GM23338 (cell line): ENCODE measurements at regions not wholly inside any gene's neighbourhood (a gene's known extent, or its start where the extent isn't known, plus 50 kb on each side); places are given as distances from the start of the nearest gene placed in this dataset.

Experiments used
- ATAC-seq: fragments of 200-7000 bp; cut with Tn5 transposase; 3 replicates; pipeline ENCODE4 v1.9.1; 2020
- DNase-seq: peaks from one replicate; pipeline ENCODE4 v3.0.0-alpha.2; 2015; ENCODE audit warnings: low spot score
- H2AFZ ChIP-seq: fragments of 200-600 bp; sonication (generic); 2 replicates; pipeline ENCODE4 v1.8.0; 2016; ENCODE audit warnings: antibody characterized with exemption, mild to moderate bottlenecking, moderate library complexity
- H3F3A ChIP-seq: fragments of 200-600 bp; sonication (generic); replicated peaks from 2 replicates; pipeline ENCODE4 v1.8.0; 2017; ENCODE audit warnings: antibody characterized with exemption, mixed run types, low read depth
- H3K27ac ChIP-seq: fragments of 200-600 bp; sonication (generic); 2 replicates; pipeline ENCODE4 v1.6.1; 2016; ENCODE audit warnings: low read depth
- H3K27me3 ChIP-seq: fragments of 200-600 bp; sonication (generic); 2 replicates; pipeline ENCODE4 v1.8.0; 2016; ENCODE audit warnings: mild to moderate bottlenecking, mixed run types, moderate library complexity; ENCODE audit not compliant: insufficient read depth
- H3K36me3 ChIP-seq: fragments of 200-600 bp; sonication (generic); 2 replicates; pipeline ENCODE4 v1.8.0; 2016; ENCODE audit warnings: mild to moderate bottlenecking; ENCODE audit not compliant: insufficient read depth
- H3K4me1 ChIP-seq: fragments of 200-600 bp; sonication (generic); 2 replicates; pipeline ENCODE4 v1.8.0; 2016; ENCODE audit warnings: mild to moderate bottlenecking, moderate library complexity; ENCODE audit not compliant: insufficient read depth
- H3K4me2 ChIP-seq: fragments of 200-600 bp; sonication (generic); 2 replicates; pipeline ENCODE4 v1.7.1; 2017; ENCODE audit warnings: mixed run types
- H3K4me3 ChIP-seq: fragments of 200-600 bp; sonication (generic); 2 replicates; pipeline ENCODE4 v1.6.1; 2016; ENCODE audit warnings: mixed run types
- H3K79me2 ChIP-seq: fragments of 200-600 bp; sonication (generic); replicated peaks from 2 replicates; pipeline ENCODE4 v1.8.0; 2017; ENCODE audit warnings: mild to moderate bottlenecking; ENCODE audit not compliant: insufficient read depth
- H3K9me2 ChIP-seq: fragments of 200-600 bp; sonication (generic); 2 replicates; pipeline ENCODE4 v1.8.0; 2017; ENCODE audit not compliant: insufficient read depth
- H4K20me1 ChIP-seq: fragments of 200-600 bp; sonication (generic); replicated peaks from 2 replicates; pipeline ENCODE4 v1.8.0; 2017; ENCODE audit warnings: mild to moderate bottlenecking; ENCODE audit not compliant: insufficient read depth
- H3K27ac Mint-ChIP-seq: 2 replicates; pipeline ENCODE4 v1.8.0; 2020; ENCODE audit warnings: inconsistent platforms, mild to moderate bottlenecking, moderate library complexity, mixed read lengths
- H3K27me3 Mint-ChIP-seq: 3 replicates; pipeline ENCODE4 v1.8.0; 2022; ENCODE audit warnings: low read depth, mild to moderate bottlenecking, moderate library complexity, mixed read lengths, inconsistent platforms; ENCODE audit not compliant: insufficient read depth, poor library complexity
- H3K36me3 Mint-ChIP-seq: 3 replicates; pipeline ENCODE4 v1.8.0; 2021; ENCODE audit warnings: low read depth, mild to moderate bottlenecking, inconsistent platforms, moderate library complexity, mixed read lengths
- H3K4me1 Mint-ChIP-seq: 3 replicates; pipeline ENCODE4 v1.8.0; 2020; ENCODE audit warnings: mild to moderate bottlenecking, inconsistent platforms, mixed read lengths
- H3K4me3 Mint-ChIP-seq: 3 replicates; pipeline ENCODE4 v1.8.0; 2021; ENCODE audit warnings: moderate library complexity, mild to moderate bottlenecking, inconsistent platforms, mixed read lengths
- H3K9me3 Mint-ChIP-seq: 3 replicates; pipeline ENCODE4 v1.8.0; 2020; ENCODE audit warnings: moderate library complexity, mild to moderate bottlenecking, inconsistent platforms, mixed read lengths
- CREB1 ChIP-seq: fragments of 250-450 bp; sonication (Bioruptor Pico); IDR thresholded peaks from 2 replicates; pipeline ENCODE4 v1.5.0; 2020; ENCODE audit warnings: low read depth, mild to moderate bottlenecking, moderate library complexity
- ETS1 ChIP-seq: IDR thresholded peaks from 2 replicates; pipeline ENCODE4 v1.6.1; 2016; ENCODE audit warnings: antibody characterized with exemption
- EZH2 ChIP-seq: fragments of 200-600 bp; sonication (generic); IDR thresholded peaks from one replicate; pipeline ENCODE4 v1.8.0; 2017; ENCODE audit warnings: antibody characterized with exemption, mild to moderate bottlenecking, low read depth; ENCODE audit not compliant: unreplicated experiment
- EZH2phosphoT487 ChIP-seq: fragments of 200-600 bp; sonication (generic); IDR thresholded peaks from one replicate; pipeline ENCODE4 v1.8.1; 2018; ENCODE audit warnings: antibody characterized with exemption; ENCODE audit not compliant: unreplicated experiment
- JUNB ChIP-seq: IDR thresholded peaks from one replicate; pipeline ENCODE4 v1.6.1; 2016; ENCODE audit warnings: antibody characterized with exemption; ENCODE audit not compliant: unreplicated experiment
- POLR2AphosphoS5 ChIP-seq: IDR thresholded peaks from 2 replicates; pipeline ENCODE4 v1.6.1; 2016; ENCODE audit warnings: antibody characterized with exemption, low read depth
- REST ChIP-seq: IDR thresholded peaks from one replicate; pipeline ENCODE4 v1.6.1; 2018; ENCODE audit warnings: antibody characterized with exemption; ENCODE audit not compliant: unreplicated experiment
- STAT1 ChIP-seq: IDR thresholded peaks from one replicate; pipeline ENCODE4 v1.6.1; 2016; ENCODE audit warnings: antibody characterized with exemption; ENCODE audit not compliant: unreplicated experiment
- ZNF114 ChIP-seq: fragments of 250-450 bp; sonication (Bioruptor Pico); IDR thresholded peaks from 2 replicates; pipeline ENCODE4 v1.5.0; 2020; ENCODE audit warnings: mild to moderate bottlenecking, moderate library complexity
- ZNF462 ChIP-seq: fragments of 250-450 bp; sonication (Bioruptor Pico); IDR thresholded peaks from 2 replicates; pipeline ENCODE4 v1.5.0; 2020; ENCODE audit warnings: mild to moderate bottlenecking, moderate library complexity

GRCh38 chr2:3130444-3130843 is 247.2 kb downstream of the EIPR1 start:
- no peak overlapping the region for H3K27ac Mint-ChIP-seq
- H4K20me1 ChIP-seq = no peaks in the 10 kb centered on the region
- H3K4me1 Mint-ChIP-seq = peaks cover 12% of the 10 kb centered on the region
- ATAC-seq (no peak), DNase-seq (no peak)
- H3K9me3 Mint-ChIP-seq = peaks cover 4% of the 10 kb centered on the region; the same call in 2 of the 3 replicates
- no peaks in the 10 kb centered on the region for H3K4me1 ChIP-seq
- 0 out of 2 replicates have a peak, but pooled peaks cover 3% of the 10 kb centered on the region for H3K9me2 ChIP-seq
- no peak overlapping the region for H3K27ac ChIP-seq
- no peaks in the 10 kb centered on the region for H3F3A ChIP-seq
- H3K79me2 ChIP-seq = no peaks in the 10 kb centered on the region
- peaks cover under 1% of the 10 kb centered on the region for H3K27me3 Mint-ChIP-seq
- no peak overlapping the region for H3K4me2 ChIP-seq
- H2AFZ ChIP-seq = no peak overlapping the region
- no peaks in the 10 kb centered on the region for H3K36me3 ChIP-seq
- no peak for TF ChIP-seq POLR2AphosphoS5
- TF ChIP-seq REST = no peak
- no peak for TF ChIP-seq ZNF114 (CRISPR knock-in tag)
- no peak for TF ChIP-seq EZH2
- no peak for TF ChIP-seq ZNF462
- no peak for TF ChIP-seq STAT1
- no peak for TF ChIP-seq JUNB
- no peak for TF ChIP-seq EZH2phosphoT487
- TF ChIP-seq ETS1 = no peak
- no peak for TF ChIP-seq CREB1 (CRISPR knock-in tag)
- H3K4me3 Mint-ChIP-seq = no peak overlapping the region
- H3K36me3 Mint-ChIP-seq = 0 out of 3 replicates have a peak, but pooled peaks cover under 1% of the 10 kb centered on the region
- H3K27me3 ChIP-seq = no peaks in the 10 kb centered on the region
- no peak overlapping the region for H3K4me3 ChIP-seq
